Endodermal cell (in vitro differentiated cells): ENCODE measurements at regions not wholly inside any gene's neighbourhood (a gene's known extent, or its start where the extent isn't known, plus 50 kb on each side); places are given as distances from the start of the nearest gene placed in this dataset.

Source experiments
- DNase-seq: peaks from one replicate; pipeline ENCODE4 v3.0.0-alpha.2; 2017
- H3K27ac ChIP-seq: 2 replicates; pipeline ENCODE4 v1.5.1; 2013; ENCODE audit warnings: mild to moderate bottlenecking, low read depth, low read length, moderate library complexity
- H3K27me3 ChIP-seq: 2 replicates; pipeline ENCODE4 v1.6.1; 2013; ENCODE audit warnings: mild to moderate bottlenecking, low read length, moderate library complexity; ENCODE audit not compliant: insufficient read depth, control insufficient read depth, poor library complexity, severe bottlenecking
- H3K36me3 ChIP-seq: 2 replicates; pipeline ENCODE4 v1.7.0; 2013; ENCODE audit warnings: mild to moderate bottlenecking, low read length, moderate library complexity; ENCODE audit not compliant: control insufficient read depth, insufficient read depth
- H3K4me1 ChIP-seq: one replicate; pipeline ENCODE4 v1.7.0; 2013; ENCODE audit warnings: low read length; ENCODE audit not compliant: control insufficient read depth, insufficient read depth
- H3K4me3 ChIP-seq: 2 replicates; pipeline ENCODE4 v1.5.1; 2013; ENCODE audit warnings: mild to moderate bottlenecking, low read length, moderate library complexity
- H3K9ac ChIP-seq: 2 replicates; pipeline ENCODE4 v1.6.1; 2013; ENCODE audit warnings: mild to moderate bottlenecking, low read length, moderate library complexity; ENCODE audit not compliant: poor library complexity, severe bottlenecking; ENCODE audit errors: extremely low read depth
- H3K9me3 ChIP-seq: 2 replicates; pipeline ENCODE4 v1.6.1; 2013; ENCODE audit warnings: mild to moderate bottlenecking, low read length, moderate library complexity; ENCODE audit not compliant: control insufficient read depth
- H3K27ac Mint-ChIP-seq: 2 replicates; pipeline ENCODE4 v1.8.0; 2020; ENCODE audit warnings: mixed read lengths
- H3K27me3 Mint-ChIP-seq: 2 replicates; pipeline ENCODE4 v1.8.0; 2021; ENCODE audit warnings: mild to moderate bottlenecking, mixed read lengths; ENCODE audit not compliant: insufficient read depth
- H3K36me3 Mint-ChIP-seq: 2 replicates; pipeline ENCODE4 v1.8.0; 2020; ENCODE audit warnings: low read depth, mixed read lengths
- H3K4me1 Mint-ChIP-seq: 2 replicates; pipeline ENCODE4 v1.8.0; 2020; ENCODE audit warnings: mixed read lengths
- H3K4me3 Mint-ChIP-seq: 2 replicates; pipeline ENCODE4 v1.8.0; 2020; ENCODE audit warnings: mild to moderate bottlenecking, moderate library complexity, mixed read lengths
- H3K9me3 Mint-ChIP-seq: 2 replicates; pipeline ENCODE4 v1.8.0; 2020; ENCODE audit warnings: mild to moderate bottlenecking, mixed read lengths
- CTCF ChIP-seq: fragments of 200-600 bp; sonication (generic); conservative IDR thresholded peaks from 2 replicates; pipeline ENCODE4 v1.5.0; 2021; ENCODE audit warnings: antibody characterized with exemption, mild to moderate bottlenecking
- WGBS, 2 experiments: methylation state at CpG; one replicate each; pipeline versions ENCODE4 v1.1.5 to v1.1.7; 2013; ENCODE audit warnings: missing lambda C conversion rate in 2 of 2, mixed read lengths in 1 of 2; ENCODE audit not compliant: insufficient coverage in 1 of 2, insufficient read length in 1 of 2; 5-methylcytosine and 5-hydroxymethylcytosine counted together

GRCh38 chr2:228665232-228665631 lies 483.7 kb upstream of the SPHKAP start:
- Histone ChIP-seq H3K4me3 (no peak overlapping the region), H3K27ac (no peak overlapping the region), H3K9me3 (no peaks in the 10 kb centered on the region), H3K27me3 (no peaks in the 10 kb centered on the region), H3K36me3 (no peaks in the 10 kb centered on the region), H3K9ac (no peak overlapping the region), H3K4me1 (no peaks in the 10 kb centered on the region)
- Mint-ChIP-seq H3K4me3 (no peak overlapping the region), H3K4me1 (peaks cover 11% of the 10 kb centered on the region), H3K36me3 (no peaks in the 10 kb centered on the region), H3K9me3 (no peaks in the 10 kb centered on the region), H3K27ac (no peak overlapping the region), H3K27me3 (no peaks in the 10 kb centered on the region)
- DNase-seq: no peak
- TF ChIP-seq CTCF: no peak
- 60 to 88% methylated on average over 1 of the region's 1 CpG for WGBS, 2 experiments

- 90% methylated on average over 1 of the region's 5 CpGs; no CpG with 5 or more reads in 1 of the 2 experiments for WGBS, 2 experiments
- Histone ChIP-seq H3K36me3 (no peaks in the 10 kb centered on the region), H3K9ac (no peak overlapping the region), H3K4me3 (no peak overlapping the region), H3K9me3 (no peaks in the 10 kb centered on the region), H3K4me1 (no peaks in the 10 kb centered on the region), H3K27ac (no peak overlapping the region), H3K27me3 (no peaks in the 10 kb centered on the region)
- Mint-ChIP-seq H3K27ac (no peak overlapping the region), H3K9me3 (no peaks in the 10 kb centered on the region), H3K4me3 (no peak overlapping the region), H3K27me3 (peaks cover 2% of the 10 kb centered on the region), H3K4me1 (peaks cover 8% of the 10 kb centered on the region), H3K36me3 (no peaks in the 10 kb centered on the region)
- TF ChIP-seq CTCF: no peak
- no peak for DNase-seq
Observed at GRCh38 chr2:228658998-228659397, 477.5 kb upstream of the SPHKAP start.

GRCh38 chr2:228657807-228658402 lies 476.4 kb upstream of the SPHKAP start:
- TF ChIP-seq CTCF: peak; percentile 87
- H3K36me3 ChIP-seq: no peaks in the 10 kb centered on the region
- WGBS, 2 experiments: 17 to 64% methylated on average over 1 to 6 of the region's 6 CpGs

More at GRCh38 chr2:228657807-228658402, 476.4 kb upstream of the SPHKAP start:
- H3K4me1 ChIP-seq: no peaks in the 10 kb centered on the region
- no peak for DNase-seq
- no peaks in the 10 kb centered on the region for H3K9me3 Mint-ChIP-seq
- no peak overlapping the region for H3K4me3 Mint-ChIP-seq
- peaks cover 12% of the 10 kb centered on the region for H3K4me1 Mint-ChIP-seq
- H3K9ac ChIP-seq: no peak overlapping the region
- no peak overlapping the region for H3K27ac Mint-ChIP-seq
- peaks cover 2% of the 10 kb centered on the region for H3K27me3 Mint-ChIP-seq
- H3K36me3 Mint-ChIP-seq: no peaks in the 10 kb centered on the region
- H3K27me3 ChIP-seq: no peaks in the 10 kb centered on the region
- H3K27ac ChIP-seq: no peak overlapping the region
- no peaks in the 10 kb centered on the region for H3K9me3 ChIP-seq
- H3K4me3 ChIP-seq: no peak overlapping the region
